ENCODE measurements at regions not wholly inside any gene's neighbourhood (a gene's known extent, or its start where the extent isn't known, plus 50 kb on each side); places are given as distances from the start of the nearest gene placed in this dataset.

GRCh38 chr4:79155336-79155735 lies 170.5 kb downstream of the NAA11 start:
- Histone ChIP-seq H3K36me3 (ENCODE audit: low read depth, low read length) (no peaks in the 10 kb centered on the region), H3K4me1 (ENCODE audit: insufficient read depth, low read length) (no peaks in the 10 kb centered on the region), H3K9me2 (replicated peaks; ENCODE audit: low read length) (no peaks in the 10 kb centered on the region), H4K20me1 (ENCODE audit: low read length) (no peaks in the 10 kb centered on the region), H3K79me2 (ENCODE audit: low read length) (no peaks in the 10 kb centered on the region), H3K4me3 (ENCODE audit: low read length) (no peak overlapping the region), H3K4me2 (ENCODE audit: low read length) (no peak overlapping the region), H2AFZ (ENCODE audit: low read length) (no peak overlapping the region), H3K9ac (ENCODE audit: low read length) (no peak overlapping the region), H3K9me3 (ENCODE audit: low read length) (no peaks in the 10 kb centered on the region), H3K27ac (ENCODE audit: low read length) (no peak overlapping the region), H3K27me3 (ENCODE audit: low read length) (no peaks in the 10 kb centered on the region), H3F3A (ENCODE audit: low read length, unreplicated experiment) (no peaks in the 10 kb centered on the region)
- CTCF ChIA-PET: no interaction called here
- ATAC-seq (no peak), DNase-seq (no peak)
- intact Hi-C loops (cut with micrococcal nuclease): no loop called here
- no TSS peak for BruUV-seq (replicated peaks)
- POLR2A ChIA-PET (ENCODE audit: unreplicated experiment): no interaction called here
- TF ChIP-seq EZH2 (IDR thresholded peaks at IDR 0.05; ENCODE audit: low read length, unreplicated experiment) (no peak), EZH2phosphoT487 (IDR thresholded peaks at IDR 0.05; ENCODE audit: borderline replicate concordance, low read length) (no peak)
- TF ChIP-seq, protein P1, sequence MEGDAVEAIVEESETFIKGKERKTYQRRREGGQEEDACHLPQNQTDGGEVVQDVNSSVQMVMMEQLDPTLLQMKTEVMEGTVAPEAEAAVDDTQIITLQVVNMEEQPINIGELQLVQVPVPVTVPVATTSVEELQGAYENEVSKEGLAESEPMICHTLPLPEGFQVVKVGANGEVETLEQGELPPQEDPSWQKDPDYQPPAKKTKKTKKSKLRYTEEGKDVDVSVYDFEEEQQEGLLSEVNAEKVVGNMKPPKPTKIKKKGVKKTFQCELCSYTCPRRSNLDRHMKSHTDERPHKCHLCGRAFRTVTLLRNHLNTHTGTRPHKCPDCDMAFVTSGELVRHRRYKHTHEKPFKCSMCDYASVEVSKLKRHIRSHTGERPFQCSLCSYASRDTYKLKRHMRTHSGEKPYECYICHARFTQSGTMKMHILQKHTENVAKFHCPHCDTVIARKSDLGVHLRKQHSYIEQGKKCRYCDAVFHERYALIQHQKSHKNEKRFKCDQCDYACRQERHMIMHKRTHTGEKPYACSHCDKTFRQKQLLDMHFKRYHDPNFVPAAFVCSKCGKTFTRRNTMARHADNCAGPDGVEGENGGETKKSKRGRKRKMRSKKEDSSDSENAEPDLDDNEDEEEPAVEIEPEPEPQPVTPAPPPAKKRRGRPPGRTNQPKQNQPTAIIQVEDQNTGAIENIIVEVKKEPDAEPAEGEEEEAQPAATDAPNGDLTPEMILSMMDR (conservative IDR thresholded peaks at IDR 0.05; ENCODE audit: low read depth, low read length): no peak

- ATAC-seq: no peak
- intact Hi-C loops (cut with micrococcal nuclease): no loop called here
These were observed 174.9 kb downstream of the NAA11 start for GRCh38 chr4:79150820-79151416.

GRCh38 chr4:79148369-79148768 lies 177.5 kb downstream of the NAA11 start:
- H2AFZ ChIP-seq (ENCODE audit: low read length): no peak overlapping the region
- no peaks in the 10 kb centered on the region for H3K4me1 ChIP-seq (ENCODE audit: insufficient read depth, low read length)
- no peak overlapping the region for H3K27ac ChIP-seq (ENCODE audit: low read length)
- H3K9ac ChIP-seq (ENCODE audit: low read length): no peak overlapping the region
- no peak overlapping the region for H3K4me2 ChIP-seq (ENCODE audit: low read length)
- ATAC-seq (no peak), DNase-seq (no peak)
- no peaks in the 10 kb centered on the region for H3K27me3 ChIP-seq (ENCODE audit: low read length)
- H4K20me1 ChIP-seq (ENCODE audit: low read length): no peaks in the 10 kb centered on the region
- TF ChIP-seq EZH2 (IDR thresholded peaks at IDR 0.05; ENCODE audit: low read length, unreplicated experiment) (no peak), EZH2phosphoT487 (IDR thresholded peaks at IDR 0.05; ENCODE audit: borderline replicate concordance, low read length) (no peak)
- TF ChIP-seq, protein P1 (conservative IDR thresholded peaks at IDR 0.05; ENCODE audit: low read depth, low read length): no peak
- intact Hi-C loops (cut with micrococcal nuclease): no loop called here
- no peaks in the 10 kb centered on the region for H3K79me2 ChIP-seq (ENCODE audit: low read length)
- ChIA-PET CTCF (no interaction called here), POLR2A (ENCODE audit: unreplicated experiment) (no interaction called here)
- H3F3A ChIP-seq (ENCODE audit: low read length, unreplicated experiment): no peaks in the 10 kb centered on the region
- no peaks in the 10 kb centered on the region for H3K9me3 ChIP-seq (ENCODE audit: low read length)
- no peaks in the 10 kb centered on the region for H3K36me3 ChIP-seq (ENCODE audit: low read depth, low read length)
- H3K9me2 ChIP-seq (replicated peaks; ENCODE audit: low read length): no peaks in the 10 kb centered on the region
- H3K4me3 ChIP-seq (ENCODE audit: low read length): no peak overlapping the region
- BruUV-seq (replicated peaks): no TSS peak

More at GRCh38 chr4:79150820-79151416, 174.9 kb downstream of the NAA11 start:
- H3K4me1 ChIP-seq (ENCODE audit: insufficient read depth, low read length): no peaks in the 10 kb centered on the region
- no peaks in the 10 kb centered on the region for H4K20me1 ChIP-seq (ENCODE audit: low read length)
- no peak overlapping the region for H3K4me3 ChIP-seq (ENCODE audit: low read length)
- no peaks in the 10 kb centered on the region for H3K79me2 ChIP-seq (ENCODE audit: low read length)
- no peak for DNase-seq
- H3K9ac ChIP-seq (ENCODE audit: low read length): no peak overlapping the region
- TF ChIP-seq EZH2phosphoT487 (IDR thresholded peaks at IDR 0.05; ENCODE audit: borderline replicate concordance, low read length): no peak
- TF ChIP-seq, protein P1 (conservative IDR thresholded peaks at IDR 0.05; ENCODE audit: low read depth, low read length): no peak
- no peak for TF ChIP-seq EZH2 (IDR thresholded peaks at IDR 0.05; ENCODE audit: low read length, unreplicated experiment)
- H3F3A ChIP-seq (ENCODE audit: low read length, unreplicated experiment): no peaks in the 10 kb centered on the region
- H3K27ac ChIP-seq (ENCODE audit: low read length): no peak overlapping the region
- H3K9me2 ChIP-seq (replicated peaks; ENCODE audit: low read length): no peaks in the 10 kb centered on the region
- no peak overlapping the region for H3K4me2 ChIP-seq (ENCODE audit: low read length)
- H3K36me3 ChIP-seq (ENCODE audit: low read depth, low read length): no peaks in the 10 kb centered on the region
- no TSS peak for BruUV-seq (replicated peaks)
- H3K27me3 ChIP-seq (ENCODE audit: low read length): no peaks in the 10 kb centered on the region
- no peaks in the 10 kb centered on the region for H3K9me3 ChIP-seq (ENCODE audit: low read length)
- no peak overlapping the region for H2AFZ ChIP-seq (ENCODE audit: low read length)
- ChIA-PET CTCF (no interaction called here), POLR2A (ENCODE audit: unreplicated experiment) (no interaction called here)

All from PC-3 (cell line).